Heart left ventricle (tissue), 16 donors: ENCODE measurements at regions not wholly inside any gene's neighbourhood (a gene's known extent, or its start where the extent isn't known, plus 50 kb on each side); places are given as distances from the start of the nearest gene placed in this dataset.
A peak's percentile ranks its signal among the peaks of the same experiment; 100 is the strongest.
"Not testable (repeated sequence)": the region's sequence is repeated elsewhere in the genome, so short reads cannot be mapped to it uniquely, and the experiment has no call there.

Experiments
- ATAC-seq, 4 donors: fragments of 200-7000 bp; cut with Tn5 transposase; one replicate each; pipeline ENCODE4 v1.9.1; 2020 to 2022; ENCODE audit warnings: moderate library complexity in 4 of 4, mild to moderate bottlenecking in 3 of 4, moderate number of reproducible peaks in 1 of 4
- DNase-seq, 5 donors: peaks; one replicate each; pipeline ENCODE4 v3.0.0-alpha.2; 2020
- H3K27ac ChIP-seq, 12 donors: fragments of 200-600 bp; sonication (generic) in 4 of 12; one replicate each; pipeline versions ENCODE4 v1.5.0 to v1.8.0; 2016 to 2022; ENCODE audit warnings: mild to moderate bottlenecking in 2 of 12
- H3K27me3 ChIP-seq, 9 donors: fragments of 200-600 bp; sonication (generic) in 2 of 9; one replicate each; pipeline versions ENCODE4 v1.5.1 to v1.8.0; 2016 to 2022; ENCODE audit warnings: mild to moderate bottlenecking in 3 of 9
- H3K36me3 ChIP-seq, 9 donors: fragments of 200-600 bp; sonication (generic) in 2 of 9; one replicate each; pipeline versions ENCODE4 v1.5.0 to v1.8.0; 2018 to 2022; ENCODE audit warnings: mild to moderate bottlenecking in 2 of 9
- H3K4me1 ChIP-seq, 12 donors: fragments of 200-600 bp; sonication (generic) in 4 of 12; one replicate each; pipeline versions ENCODE4 v1.5.0 to v1.8.0; 2016 to 2022; ENCODE audit warnings: mild to moderate bottlenecking in 3 of 12
- H3K4me3 ChIP-seq, 12 donors: fragments of 200-600 bp; sonication (generic) in 4 of 12; one replicate each; pipeline versions ENCODE4 v1.5.0 to v1.8.0; 2017 to 2022; ENCODE audit warnings: mild to moderate bottlenecking in 9 of 12, moderate library complexity in 4 of 12
- H3K9me3 ChIP-seq, 12 donors: fragments of 200-600 bp; sonication (generic) in 4 of 12; one replicate each; pipeline versions ENCODE4 v1.5.0 to v1.8.0; 2016 to 2022; ENCODE audit warnings: mild to moderate bottlenecking in 1 of 12
- WGBS, 4 donors: extraction: QIAGEN DNeasy Blood & Tissue Kit in 2 of 4; methylation state at CpG; one replicate each; pipeline versions ENCODE4 v1.1.5 to v1.1.7; 2013 to 2018; 5-methylcytosine and 5-hydroxymethylcytosine counted together
- intact Hi-C, 10 donors: fragments of 100-400 bp; cut with DNase I; formaldehyde crosslinking; loops; one replicate each; pipeline versions ENCODE4 v1.11.1 to v1.14.2; 2022
- TF ChIP-seq, protein P1 (sequence below), 12 donors: fragments of 200-600 bp; sonication (generic) in 4 of 12; IDR thresholded peaks; one replicate each; pipeline versions ENCODE4 v1.5.0 to v1.8.0; 2018 to 2022; ENCODE audit warnings: antibody characterized with exemption in 12 of 12, mild to moderate bottlenecking in 5 of 12
- donor health status: ischemic (EF 13 %, LVEDD 7.1; RV severe dilation, severe dysfunction).
- donor health status: healthy with polysubstance abuse.
- donor health status: DM: no; HTN: yes; CAD: no.
- donor health status: DM: no; HTN: no; CAD: no.
- donor health status: ischemic (EF 25% LVEDD 6.9; RV normal size, moderate dysfunction).
- donor health status: ischemic (EF 25% LVEDD 5.7; RV mildly dilated, moderate dysfunction).
- donor health status: healthy.
- donor health status: DM: yes; HTN: yes; CAD: no.
- donor health status: ischemic (EF 35%, LVEDD 5.7; RV mildly dilated, moderate dysfunction).
- donor health status: nonischemic (EF 11% LVEDD 7.7; RV severe dilation, severe dysfunction).
- donor health status: DM: yes; HTN: yes; CAD: no.
- donor health status: PGD.
- donor health status: ischemic (EF 29% LVEDD 5.4; RV normal size, mild dysfunction).
- donor health status: nonischemic (EF 23%, LVEDD 6.1; RV moderate dilation, normal function).

DNA sequence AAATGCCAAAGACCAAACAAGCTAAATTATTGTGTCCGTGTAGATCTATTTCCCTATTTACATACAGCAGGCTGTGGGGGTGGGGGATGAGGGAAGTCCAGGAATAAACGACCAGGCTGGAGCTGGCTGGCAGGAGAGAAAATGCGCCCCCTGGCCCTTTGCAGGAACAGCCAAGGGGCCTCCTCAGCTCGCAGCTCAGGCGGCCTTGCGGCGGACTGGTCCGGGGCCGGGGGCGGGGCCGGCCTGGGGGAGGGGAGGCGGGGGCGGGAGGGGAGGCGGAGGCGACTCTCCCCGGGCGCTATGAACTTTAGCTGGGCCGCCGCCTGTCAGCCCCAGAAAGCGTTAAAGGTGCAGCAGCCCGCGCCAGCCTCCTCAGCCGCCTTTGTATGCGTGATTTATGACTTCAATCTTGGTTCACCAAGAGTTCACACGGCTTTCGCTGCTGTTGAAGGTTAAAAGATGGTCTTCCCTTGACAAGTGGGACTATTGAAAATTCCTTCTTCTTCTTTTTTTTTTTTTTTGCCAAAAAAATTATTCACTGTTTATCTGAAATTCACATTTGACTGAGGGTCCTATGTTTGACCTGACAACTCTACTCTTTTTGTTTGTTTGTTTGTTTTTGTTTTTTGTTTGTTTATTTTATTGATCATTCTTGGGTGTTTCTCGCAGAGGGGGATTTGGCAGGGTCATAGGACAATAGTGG, 967.0 kb upstream of the DEFB115 start:
- H3K9me3 ChIP-seq, H3K27me3 ChIP-seq, intact Hi-C loops, H3K36me3 ChIP-seq, H3K4me1 ChIP-seq: not testable (repeated sequence)
- peak in 4 of 5 donors; percentile 40 to 82 (median 66) for DNase-seq
- Histone ChIP-seq H3K27ac (peak overlapping the region in 5 of 12 donors; percentile 38 to 67 (median 43)), H3K4me3 (peak overlapping the region in 9 of 12 donors; percentile 2 to 54 (median 37))
- TF ChIP-seq, protein P1, sequence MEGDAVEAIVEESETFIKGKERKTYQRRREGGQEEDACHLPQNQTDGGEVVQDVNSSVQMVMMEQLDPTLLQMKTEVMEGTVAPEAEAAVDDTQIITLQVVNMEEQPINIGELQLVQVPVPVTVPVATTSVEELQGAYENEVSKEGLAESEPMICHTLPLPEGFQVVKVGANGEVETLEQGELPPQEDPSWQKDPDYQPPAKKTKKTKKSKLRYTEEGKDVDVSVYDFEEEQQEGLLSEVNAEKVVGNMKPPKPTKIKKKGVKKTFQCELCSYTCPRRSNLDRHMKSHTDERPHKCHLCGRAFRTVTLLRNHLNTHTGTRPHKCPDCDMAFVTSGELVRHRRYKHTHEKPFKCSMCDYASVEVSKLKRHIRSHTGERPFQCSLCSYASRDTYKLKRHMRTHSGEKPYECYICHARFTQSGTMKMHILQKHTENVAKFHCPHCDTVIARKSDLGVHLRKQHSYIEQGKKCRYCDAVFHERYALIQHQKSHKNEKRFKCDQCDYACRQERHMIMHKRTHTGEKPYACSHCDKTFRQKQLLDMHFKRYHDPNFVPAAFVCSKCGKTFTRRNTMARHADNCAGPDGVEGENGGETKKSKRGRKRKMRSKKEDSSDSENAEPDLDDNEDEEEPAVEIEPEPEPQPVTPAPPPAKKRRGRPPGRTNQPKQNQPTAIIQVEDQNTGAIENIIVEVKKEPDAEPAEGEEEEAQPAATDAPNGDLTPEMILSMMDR (IDR thresholded peaks at IDR 0.05): peak in 1 of 12 donors; percentile 37
- ATAC-seq: peak in 1 of 4 donors; percentile 52
- 8 to 60% (median 40%) methylated on average over 21 to 27 of the region's 27 CpGs for WGBS, 4 donors

DNA sequence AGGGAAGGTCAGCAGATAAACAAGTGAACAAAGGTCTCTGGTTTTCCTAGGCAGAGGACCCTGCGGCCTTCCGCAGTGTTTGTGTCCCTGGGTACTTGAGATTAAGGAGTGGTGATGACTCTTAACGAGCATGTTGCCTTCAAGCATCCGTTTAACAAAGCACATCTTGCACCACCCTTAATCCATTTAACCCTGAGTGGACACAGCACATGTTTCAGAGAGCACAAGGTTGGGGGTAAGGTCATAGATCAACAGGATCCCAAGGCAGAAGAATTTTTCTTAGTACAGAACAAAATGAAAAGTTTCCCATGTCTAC, 966.4 kb upstream of the DEFB115 start:
- H3K27me3 ChIP-seq, H3K9me3 ChIP-seq, intact Hi-C loops, H3K4me3 ChIP-seq, H3K36me3 ChIP-seq, ATAC-seq, H3K4me1 ChIP-seq, H3K27ac ChIP-seq, DNase-seq: not testable (repeated sequence)
- WGBS, 4 donors: 21 to 77% (median 50%) methylated on average over 2 to 4 of the region's 4 CpGs

DNA sequence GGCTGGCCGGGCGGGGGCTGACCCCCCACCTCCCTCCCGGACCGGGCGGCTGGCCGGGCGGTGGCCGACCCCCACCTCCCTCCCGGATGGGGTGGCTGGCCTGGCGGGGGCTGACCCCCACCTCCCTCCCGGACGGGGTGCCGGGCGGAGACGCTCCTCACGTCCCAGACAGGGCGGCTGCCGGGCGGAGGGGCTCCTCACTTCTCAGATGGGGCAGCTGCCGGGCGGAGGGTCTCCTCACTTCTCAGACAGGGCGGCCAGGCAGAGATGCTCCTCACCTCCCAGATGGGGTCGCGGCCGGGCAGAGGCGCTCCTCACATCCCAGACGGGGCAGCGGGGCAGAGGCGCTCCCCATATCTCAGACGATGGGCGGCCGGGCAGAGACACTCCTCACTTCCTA, 965.8 kb upstream of the DEFB115 start:
- H3K9me3 ChIP-seq, H3K36me3 ChIP-seq, DNase-seq, ATAC-seq, H3K4me1 ChIP-seq, H3K27me3 ChIP-seq, H3K27ac ChIP-seq, intact Hi-C loops, H3K4me3 ChIP-seq: not testable (repeated sequence)
- 92 to 97% (median 96%) methylated on average over 23 to 32 of the region's 32 CpGs for WGBS, 4 donors

DNA sequence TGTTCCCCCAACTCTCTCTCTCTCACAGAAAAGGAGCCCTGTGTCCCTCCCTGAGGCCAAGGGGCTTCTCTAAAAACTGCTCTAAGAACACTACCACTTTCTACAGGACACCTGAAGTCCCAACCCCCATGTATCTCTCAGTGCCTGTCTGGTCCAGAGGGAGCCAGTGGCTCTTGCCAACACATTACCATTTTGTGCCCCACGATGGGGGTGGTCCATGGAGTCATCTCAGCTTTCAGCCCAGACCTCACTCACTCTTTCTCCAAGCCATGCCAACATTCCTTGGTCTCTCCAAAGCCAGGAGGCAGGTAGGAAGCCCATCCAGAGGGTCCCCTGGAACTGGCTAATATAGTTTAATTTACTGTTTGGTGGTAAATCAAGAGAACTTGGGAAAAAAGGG, 962.1 kb upstream of the DEFB115 start:
- DNase-seq, H3K4me1 ChIP-seq, H3K4me3 ChIP-seq, H3K36me3 ChIP-seq, ATAC-seq, H3K27ac ChIP-seq, H3K9me3 ChIP-seq, intact Hi-C loops: not testable (repeated sequence)
- peaks cover 0 to 17% (median 0%) of the 10 kb centered on the region in 9 donors for H3K27me3 ChIP-seq
- WGBS, 4 donors: 12 to 43% (median 33%) methylated on average over 1 of the region's 1 CpG

DNA sequence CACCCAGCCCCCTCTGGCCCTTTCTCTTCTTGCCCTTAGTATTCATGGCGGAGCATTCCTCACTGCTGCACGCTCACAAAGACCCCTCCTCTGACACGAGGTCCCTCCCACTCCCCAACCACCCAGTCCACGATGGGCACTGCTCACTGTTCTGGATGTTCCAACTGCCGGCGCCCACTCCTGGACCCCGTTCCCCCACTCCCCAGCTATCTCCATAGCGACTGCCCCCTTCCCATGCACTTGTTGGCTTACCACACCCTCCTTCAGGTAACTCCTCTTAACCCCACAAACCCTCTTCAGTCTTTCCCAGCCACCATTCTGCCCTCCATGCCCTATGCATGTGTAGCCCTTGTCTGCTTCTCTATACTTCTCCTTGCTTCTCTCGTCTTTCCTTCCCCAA, 961.5 kb upstream of the DEFB115 start:
- ATAC-seq, H3K4me1 ChIP-seq, H3K27ac ChIP-seq, H3K36me3 ChIP-seq, DNase-seq, intact Hi-C loops, H3K4me3 ChIP-seq, H3K9me3 ChIP-seq: not testable (repeated sequence)
- WGBS, 4 donors: 70 to 86% (median 77%) methylated on average over 5 to 9 of the region's 9 CpGs
- H3K27me3 ChIP-seq: peaks cover 0 to 17% (median 0%) of the 10 kb centered on the region in 9 donors

DNA sequence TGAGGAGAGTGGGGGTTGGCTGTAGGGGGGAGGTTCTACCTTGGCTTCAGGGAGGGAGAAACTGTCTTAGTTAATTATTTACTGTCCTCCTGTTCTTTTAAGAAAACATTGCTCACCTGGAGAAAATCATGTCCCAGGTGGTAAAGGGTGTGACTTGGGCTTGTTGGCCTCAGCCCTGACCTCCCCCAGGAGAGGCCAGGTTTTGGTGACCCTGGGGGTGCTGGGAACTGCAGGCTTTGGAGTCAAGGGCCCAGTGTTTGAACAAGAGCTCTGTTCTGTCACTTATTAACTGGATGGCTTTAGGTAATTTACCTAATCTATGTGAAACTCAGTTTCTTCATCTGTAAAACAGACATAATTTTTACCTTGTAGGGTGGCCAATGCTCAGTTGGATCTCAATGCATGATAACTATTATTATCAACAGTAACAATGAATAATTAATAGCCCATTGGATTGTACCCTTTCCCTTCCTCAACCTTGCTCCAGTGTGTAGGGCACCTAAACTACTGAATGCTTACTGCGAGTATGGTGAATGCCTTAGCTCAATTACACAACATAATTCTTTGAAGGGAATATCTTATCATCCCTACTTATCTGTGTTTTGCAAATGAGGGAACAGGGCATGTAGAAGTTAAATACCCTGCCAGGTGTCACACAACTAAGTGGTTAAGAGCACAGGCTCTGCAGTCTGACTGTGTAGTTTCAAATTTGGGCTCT, 959.4 kb upstream of the DEFB115 start:
- H3K36me3 ChIP-seq, H3K9me3 ChIP-seq, ATAC-seq, H3K27ac ChIP-seq, DNase-seq, H3K4me3 ChIP-seq, H3K4me1 ChIP-seq, intact Hi-C loops: not testable (repeated sequence)
- H3K27me3 ChIP-seq: peaks cover 0 to 17% (median 0%) of the 10 kb centered on the region in 9 donors
- 73 to 100% (median 86%) methylated on average over 1 of the region's 1 CpG for WGBS, 4 donors

DNA sequence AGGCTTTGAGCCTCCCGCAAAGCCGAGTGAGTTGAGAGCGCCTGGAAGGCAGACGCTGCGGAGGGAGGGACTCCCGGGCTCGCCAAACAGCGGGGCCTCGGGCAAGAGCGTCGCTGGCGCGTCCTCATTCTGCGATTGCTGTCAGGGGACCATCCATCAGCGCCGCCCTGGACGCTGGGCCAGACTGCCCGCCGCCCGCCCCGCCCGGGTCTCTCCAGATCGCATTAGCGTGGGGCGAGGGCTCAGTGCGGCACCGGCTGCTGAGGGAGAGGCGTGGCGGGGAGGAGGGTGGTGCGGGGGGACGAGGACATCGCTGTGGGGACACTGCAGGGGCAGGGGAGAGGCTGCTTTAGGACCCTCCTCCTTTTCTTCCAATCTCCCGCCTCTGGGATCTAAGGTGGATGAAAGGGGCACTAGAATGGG, 957.2 kb upstream of the DEFB115 start:
- peaks cover 0 to 14% (median 0%) of the 10 kb centered on the region in 9 donors for H3K27me3 ChIP-seq
- WGBS, 4 donors: 4 to 44% (median 14%) methylated on average over 28 to 33 of the region's 33 CpGs
- intact Hi-C loops, ATAC-seq, H3K9me3 ChIP-seq, H3K4me1 ChIP-seq, DNase-seq, H3K27ac ChIP-seq, H3K36me3 ChIP-seq, H3K4me3 ChIP-seq: not testable (repeated sequence)

DNA sequence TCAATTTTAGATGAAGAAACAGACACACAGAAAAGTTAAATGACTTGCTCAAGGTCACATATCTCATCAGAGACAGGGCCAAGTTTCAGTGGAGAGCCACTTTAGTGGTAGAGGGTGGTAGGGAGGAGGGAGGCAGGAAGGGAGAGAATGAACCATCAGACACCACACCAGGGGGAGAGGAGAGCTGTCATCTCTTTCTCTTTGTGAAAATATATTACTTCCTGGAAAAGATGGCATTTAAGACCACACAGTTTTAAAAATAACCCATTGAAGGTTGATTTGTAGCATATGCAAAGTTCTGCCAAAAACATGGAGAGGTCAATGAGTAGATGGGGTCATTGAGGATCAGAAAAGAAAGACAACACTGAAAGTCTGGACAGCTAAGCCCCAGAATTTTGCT, 954.7 kb upstream of the DEFB115 start:
- DNase-seq, ATAC-seq: not testable (repeated sequence)

DNA sequence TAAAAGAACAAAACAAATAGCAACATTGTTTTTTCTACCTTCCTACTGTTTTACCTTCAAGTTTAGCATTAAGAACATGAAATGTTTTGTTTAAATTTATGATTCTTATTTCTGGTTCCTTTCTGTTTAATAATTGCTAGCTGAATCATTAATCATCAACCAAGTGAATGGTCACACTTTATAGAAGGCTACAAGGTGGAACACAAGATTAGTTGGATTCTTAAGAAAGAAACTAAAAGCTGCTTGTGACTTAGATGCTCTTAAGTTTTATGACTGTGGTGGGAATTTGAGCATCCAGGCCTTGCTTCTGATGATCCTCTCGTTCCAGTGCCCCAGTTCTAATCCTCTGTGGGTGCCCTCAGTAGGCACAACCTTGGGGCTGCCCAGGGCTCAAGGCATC, 947.5 kb upstream of the DEFB115 start:
- H3K27ac ChIP-seq, H3K36me3 ChIP-seq, H3K4me1 ChIP-seq, H3K4me3 ChIP-seq, H3K27me3 ChIP-seq, H3K9me3 ChIP-seq, intact Hi-C loops, DNase-seq, ATAC-seq: not testable (repeated sequence)
- WGBS, 4 donors: 25 to 38% (median 33%) methylated on average over 1 of the region's 1 CpG

More for the DNA sequence above, 954.7 kb upstream of the DEFB115 start:
- H3K27ac ChIP-seq, H3K9me3 ChIP-seq, intact Hi-C loops, H3K27me3 ChIP-seq, H3K36me3 ChIP-seq, H3K4me1 ChIP-seq, H3K4me3 ChIP-seq: not testable (repeated sequence)

DNA sequence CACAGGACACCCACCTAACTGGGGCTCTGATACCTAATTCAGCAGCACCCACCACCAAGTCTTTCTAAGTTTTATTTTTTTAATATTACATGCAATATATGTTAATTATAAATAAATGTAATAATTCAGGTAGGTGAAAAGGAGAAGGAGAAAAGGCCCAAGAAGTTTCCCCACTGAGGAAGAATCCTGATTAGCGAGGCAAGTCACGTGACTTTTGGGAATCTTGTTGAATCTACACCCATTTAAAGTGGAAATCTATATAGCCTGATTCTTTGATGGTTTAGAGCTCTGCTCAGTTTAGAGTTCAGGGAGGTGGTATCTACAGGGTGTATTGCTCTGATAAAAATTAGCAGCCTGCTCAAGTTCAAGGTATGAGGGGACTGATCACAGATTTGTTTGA, 947.1 kb upstream of the DEFB115 start:
- H3K4me1 ChIP-seq, ATAC-seq, H3K36me3 ChIP-seq, H3K4me3 ChIP-seq, DNase-seq, intact Hi-C loops, H3K9me3 ChIP-seq, H3K27me3 ChIP-seq, H3K27ac ChIP-seq: not testable (repeated sequence)
- WGBS, 4 donors: 76 to 87% (median 82%) methylated on average over 2 of the region's 2 CpGs
